Caco-2 (cell line): ENCODE measurements at regions not wholly inside any gene's neighbourhood (a gene's known extent, or its start where the extent isn't known, plus 50 kb on each side); places are given as distances from the start of the nearest gene placed in this dataset.
A peak's percentile ranks its signal among the peaks of the same experiment; 100 is the strongest.

Experiments
- BruUV-seq: library from RNA; stranded (reverse); fragments of 400-500 nt; replicated peaks from 2 replicates; lab custom pipeline; 2021; lab: Mats Ljungman, UMichigan
- CTCF ChIA-PET: fragments of 300-600 bp; sonication (Branson Sonifier 250); formaldehyde crosslinking; loops from one replicate; lab custom pipeline; 2022; ENCODE audit warnings: antibody characterized with exemption; lab: Charles Lee
- POLR2A ChIA-PET: fragments of 300-600 bp; sonication (Branson Sonifier 250); formaldehyde crosslinking; loops from one replicate; lab custom pipeline; 2022; ENCODE audit warnings: antibody characterized with exemption; lab: Charles Lee
- DNase-seq, 2 experiments: peaks; one replicate each; pipeline versions ENCODE4 v3.0.0 to v3.0.0-alpha.2; 2020 to 2022
- H3K27me3 ChIP-seq: replicated peaks from 2 replicates; pipeline ENCODE4 v1.6.0; 2011; ENCODE audit warnings: low read length; ENCODE audit not compliant: control insufficient read depth, insufficient read depth
- H3K36me3 ChIP-seq: 2 replicates; pipeline ENCODE4 v1.5.1; 2011; ENCODE audit warnings: low read length; ENCODE audit not compliant: control insufficient read depth, insufficient read depth
- H3K4me1 ChIP-seq: fragments of 250-450 bp; sonication (Bioruptor Pico); 2 replicates; pipeline ENCODE4 v1.5.1; 2020; ENCODE audit warnings: mild to moderate bottlenecking
- H3K4me3 ChIP-seq: 2 replicates; pipeline ENCODE4 v1.5.1; 2011; ENCODE audit warnings: low read depth, mild to moderate bottlenecking, control low read depth, low read length
- H3K9me3 ChIP-seq: fragments of 250-450 bp; sonication (Bioruptor Pico); 2 replicates; pipeline ENCODE4 v1.5.1; 2020; ENCODE audit warnings: mild to moderate bottlenecking, moderate library complexity
- H3K27ac Mint-ChIP-seq: one replicate; pipeline ENCODE4 v1.8.0; 2022; ENCODE audit warnings: mixed read lengths; ENCODE audit not compliant: unreplicated experiment
- H3K27me3 Mint-ChIP-seq: one replicate; pipeline ENCODE4 v1.8.0; 2022; ENCODE audit warnings: mixed read lengths; ENCODE audit not compliant: insufficient read depth, unreplicated experiment
- H3K36me3 Mint-ChIP-seq: one replicate; pipeline ENCODE4 v1.8.0; 2022; ENCODE audit warnings: mild to moderate bottlenecking, mixed read lengths; ENCODE audit not compliant: insufficient read depth, unreplicated experiment
- H3K4me1 Mint-ChIP-seq: one replicate; pipeline ENCODE4 v1.8.0; 2022; ENCODE audit warnings: low read depth, mixed read lengths; ENCODE audit not compliant: unreplicated experiment
- H3K4me3 Mint-ChIP-seq: one replicate; pipeline ENCODE4 v1.8.0; 2022; ENCODE audit warnings: mild to moderate bottlenecking, moderate library complexity, mixed read lengths; ENCODE audit not compliant: unreplicated experiment
- H3K9me3 Mint-ChIP-seq: one replicate; pipeline ENCODE4 v1.8.0; 2022; ENCODE audit warnings: mixed read lengths; ENCODE audit not compliant: unreplicated experiment
- CTCF ChIP-seq, 2 experiments: fragments of 200-600 bp in 1 of 2; IDR thresholded peaks; 1 replicate in 1 of 2; 2 replicates in 1 of 2; pipeline versions ENCODE4 v1.5.1 to v1.8.0; 2011 to 2022; ENCODE audit warnings: antibody characterized with exemption in 1 of 2, control low read depth in 1 of 2, inconsistent platforms in 1 of 2, low read depth in 1 of 2, low read length in 1 of 2, mild to moderate bottlenecking in 1 of 2, moderate library complexity in 1 of 2; ENCODE audit not compliant: insufficient read depth in 1 of 2, severe bottlenecking in 1 of 2, unreplicated experiment in 1 of 2
- intact Hi-C: fragments of 100-400 bp; cut with micrococcal nuclease; formaldehyde crosslinking; loops from one replicate; pipeline ENCODE4 v1.10.0; 2022; ENCODE audit not compliant: unreplicated experiment

- H3K4me3 ChIP-seq = no peak overlapping the region
- POLR2A ChIA-PET = no interaction called here
- CTCF ChIA-PET = no interaction called here
- Mint-ChIP-seq H3K27ac (no peak overlapping the region), H3K9me3 (peaks cover 8% of the 10 kb centered on the region), H3K4me3 (no peak overlapping the region), H3K27me3 (no peaks in the 10 kb centered on the region), H3K36me3 (no peaks in the 10 kb centered on the region), H3K4me1 (no peaks in the 10 kb centered on the region)
- no peaks in the 10 kb centered on the region for H3K9me3 ChIP-seq
- H3K36me3 ChIP-seq = no peaks in the 10 kb centered on the region
- no peak for TF ChIP-seq CTCF (IDR thresholded peaks at IDR 0.05; ENCODE audit: insufficient read depth in 1 of 2, low read depth in 1 of 2, low read length in 1 of 2, severe bottlenecking in 1 of 2, unreplicated experiment in 1 of 2)
- intact Hi-C loops = no loop called here
- no peak for DNase-seq
- no TSS peak for BruUV-seq
- H3K4me1 ChIP-seq = no peaks in the 10 kb centered on the region
- no peaks in the 10 kb centered on the region for H3K27me3 ChIP-seq
Observed at GRCh38 chr19:27750391-27751043, 1462.4 kb downstream of the UQCRFS1 start.

- no peaks in the 10 kb centered on the region for H3K27me3 Mint-ChIP-seq
- TF ChIP-seq CTCF (IDR thresholded peaks at IDR 0.05; ENCODE audit: insufficient read depth in 1 of 2, low read depth in 1 of 2, low read length in 1 of 2, severe bottlenecking in 1 of 2, unreplicated experiment in 1 of 2) = no peak
- Histone ChIP-seq H3K4me1 (no peaks in the 10 kb centered on the region), H3K36me3 (no peaks in the 10 kb centered on the region), H3K27me3 (no peaks in the 10 kb centered on the region), H3K4me3 (no peak overlapping the region), H3K9me3 (no peaks in the 10 kb centered on the region)
- ChIA-PET POLR2A (no interaction called here), CTCF (no interaction called here)
- no peak for DNase-seq
- intact Hi-C loops = no loop called here
- H3K27ac Mint-ChIP-seq = no peak overlapping the region
- BruUV-seq = no TSS peak
- H3K4me3 Mint-ChIP-seq = no peak overlapping the region
- H3K9me3 Mint-ChIP-seq = peaks cover 8% of the 10 kb centered on the region
- H3K36me3 Mint-ChIP-seq = no peaks in the 10 kb centered on the region
- no peaks in the 10 kb centered on the region for H3K4me1 Mint-ChIP-seq
Observed at GRCh38 chr19:27748551-27749152, 1464.3 kb downstream of the UQCRFS1 start.

- H3K4me1 Mint-ChIP-seq = no peaks in the 10 kb centered on the region
- ChIA-PET POLR2A (no interaction called here), CTCF (no interaction called here)
- Histone ChIP-seq H3K36me3 (no peaks in the 10 kb centered on the region), H3K4me3 (no peak overlapping the region), H3K9me3 (0 out of 2 replicates have a peak, but pooled peaks cover 3% of the 10 kb centered on the region), H3K4me1 (no peaks in the 10 kb centered on the region), H3K27me3 (no peaks in the 10 kb centered on the region)
- no TSS peak for BruUV-seq
- intact Hi-C loops = no loop called here
- H3K9me3 Mint-ChIP-seq = no peaks in the 10 kb centered on the region
- no peak overlapping the region for H3K4me3 Mint-ChIP-seq
- TF ChIP-seq CTCF (IDR thresholded peaks at IDR 0.05; ENCODE audit: insufficient read depth in 1 of 2, low read depth in 1 of 2, low read length in 1 of 2, severe bottlenecking in 1 of 2, unreplicated experiment in 1 of 2) = peak in 1 of 2 experiments; percentile 19
- H3K27me3 Mint-ChIP-seq = no peaks in the 10 kb centered on the region
- DNase-seq = peak in 1 of 2 experiments; percentile 21
- H3K27ac Mint-ChIP-seq = no peak overlapping the region
- H3K36me3 Mint-ChIP-seq = no peaks in the 10 kb centered on the region
Observed at GRCh38 chr19:27746691-27747380, 1466.1 kb downstream of the UQCRFS1 start.
